Left colon (tissue), 2 donors: ENCODE measurements at regions not wholly inside any gene's neighbourhood (a gene's known extent, or its start where the extent isn't known, plus 50 kb on each side); places are given as distances from the start of the nearest gene placed in this dataset.
"Not testable (repeated sequence)": the region's sequence is repeated elsewhere in the genome, so short reads cannot be mapped to it uniquely, and the experiment has no call there.

Source experiments
- ATAC-seq: fragments of 200-7000 bp; cut with Tn5 transposase; one replicate; pipeline ENCODE4 v1.9.1; 2020; ENCODE audit warnings: mild to moderate bottlenecking, moderate library complexity
- DNase-seq, 2 donors: peaks; one replicate each; pipeline ENCODE4 v3.0.0-alpha.2; 2020
- intact Hi-C, 2 donors: fragments of 100-400 bp; cut with DNase I in 1 of 2; cut with micrococcal nuclease in 1 of 2; formaldehyde crosslinking; loops; one replicate each; pipeline versions ENCODE4 v1.11.2 to v1.14.0; 2022; cut with DNase I, micrococcal nuclease
- donor health status: DM: no; HTN: no; CAD: no.
- donor health status: DM: yes; HTN: yes; CAD: no.

- DNase-seq, result no peak
- ATAC-seq, result no peak
- intact Hi-C loops, result no loop called here
Observed at GRCh38 chr5:100108883-100109282, 426.3 kb upstream of the FAM174A start.

- ATAC-seq, intact Hi-C loops, DNase-seq: not testable (repeated sequence)
Observed at GRCh38 chr5:100103592-100104119, 431.5 kb upstream of the FAM174A start.

GRCh38 chr5:100101466-100101865 is 433.7 kb upstream of the FAM174A start:
- ATAC-seq, intact Hi-C loops: not testable (repeated sequence)

GRCh38 chr5:100096328-100096727 is 438.8 kb upstream of the FAM174A start:
- intact Hi-C loops, result not testable (repeated sequence)

More at GRCh38 chr5:100101466-100101865, 433.7 kb upstream of the FAM174A start:
- DNase-seq, result not testable (repeated sequence)

GRCh38 chr5:100080703-100081102 is 454.5 kb upstream of the FAM174A start:
- intact Hi-C loops, result not testable (repeated sequence)

More at GRCh38 chr5:100096328-100096727, 438.8 kb upstream of the FAM174A start:
- not testable (repeated sequence) for DNase-seq, ATAC-seq

GRCh38 chr5:100079163-100079562 is 456.0 kb upstream of the FAM174A start:
- intact Hi-C loops, ATAC-seq, DNase-seq: not testable (repeated sequence)

More at GRCh38 chr5:100080703-100081102, 454.5 kb upstream of the FAM174A start:
- DNase-seq, ATAC-seq: not testable (repeated sequence)

- intact Hi-C loops, ATAC-seq, DNase-seq: not testable (repeated sequence)
Observed at GRCh38 chr5:100066020-100066419, 469.2 kb upstream of the FAM174A start.

- DNase-seq (no peak), ATAC-seq (no peak)
- intact Hi-C loops, result no loop called here
Observed at GRCh38 chr5:100043475-100043874, 491.7 kb upstream of the FAM174A start.

- DNase-seq (no peak), ATAC-seq (no peak)
- intact Hi-C loops, result no loop called here
Observed at GRCh38 chr5:100026606-100027005, 508.6 kb upstream of the FAM174A start.

- ATAC-seq (no peak), DNase-seq (no peak)
- intact Hi-C loops, result no loop called here
Observed at GRCh38 chr5:100023536-100023935, 511.6 kb upstream of the FAM174A start.

- no peak for DNase-seq
- intact Hi-C loops, result no loop called here
- ATAC-seq, result no peak
Observed at GRCh38 chr5:100017520-100018262, 517.5 kb upstream of the FAM174A start.

GRCh38 chr5:100013305-100013704 is 521.9 kb upstream of the FAM174A start:
- intact Hi-C loops, DNase-seq, ATAC-seq: not testable (repeated sequence)

GRCh38 chr5:100011160-100011559 is 524.0 kb upstream of the FAM174A start:
- DNase-seq, ATAC-seq, intact Hi-C loops: not testable (repeated sequence)

- DNase-seq, result no peak
- intact Hi-C loops, result no loop called here
- no peak for ATAC-seq
Observed at GRCh38 chr5:100004969-100005368, 530.2 kb upstream of the FAM174A start.

GRCh38 chr5:99998319-99998718 is 536.9 kb upstream of the FAM174A start:
- ATAC-seq, result no peak
- intact Hi-C loops, result no loop called here
- DNase-seq, result no peak

GRCh38 chr5:99995407-99995806 is 539.8 kb upstream of the FAM174A start:
- intact Hi-C loops, result no loop called here
- DNase-seq (no peak), ATAC-seq (no peak)

GRCh38 chr5:99973779-99974178 is 561.4 kb upstream of the FAM174A start:
- DNase-seq (no peak), ATAC-seq (no peak)
- intact Hi-C loops, result no loop called here

GRCh38 chr5:99955962-99956361 is 579.2 kb upstream of the FAM174A start:
- no peak for ATAC-seq
- no peak for DNase-seq
- intact Hi-C loops, result no loop called here

- ATAC-seq, result no peak
- no peak for DNase-seq
- intact Hi-C loops, result no loop called here
Observed at GRCh38 chr5:99955006-99955405, 580.2 kb upstream of the FAM174A start.

- intact Hi-C loops, result no loop called here
- ATAC-seq (no peak), DNase-seq (no peak)
Observed at GRCh38 chr5:99949969-99950524, 585.1 kb upstream of the FAM174A start.
